OCI-LY7 (cell line): ENCODE measurements at regions not wholly inside any gene's neighbourhood (a gene's known extent, or its start where the extent isn't known, plus 50 kb on each side); places are given as distances from the start of the nearest gene placed in this dataset.

Source experiments
- EZH2phosphoT487 ChIP-seq: fragments of 200-600 bp; sonication (generic); IDR thresholded peaks from 2 replicates; pipeline ENCODE4 v1.6.1; 2018; ENCODE audit warnings: low read depth, borderline replicate concordance, mild to moderate bottlenecking, mixed run types, antibody characterized with exemption, low read length, moderate library complexity, mixed read lengths
- TF ChIP-seq, protein P1 (sequence below): fragments of 200-600 bp; sonication (generic); conservative IDR thresholded peaks from 2 replicates; pipeline ENCODE4 v1.5.1; 2014; ENCODE audit warnings: mild to moderate bottlenecking, antibody characterized with exemption, low read length, moderate library complexity, mixed read lengths

DNA sequence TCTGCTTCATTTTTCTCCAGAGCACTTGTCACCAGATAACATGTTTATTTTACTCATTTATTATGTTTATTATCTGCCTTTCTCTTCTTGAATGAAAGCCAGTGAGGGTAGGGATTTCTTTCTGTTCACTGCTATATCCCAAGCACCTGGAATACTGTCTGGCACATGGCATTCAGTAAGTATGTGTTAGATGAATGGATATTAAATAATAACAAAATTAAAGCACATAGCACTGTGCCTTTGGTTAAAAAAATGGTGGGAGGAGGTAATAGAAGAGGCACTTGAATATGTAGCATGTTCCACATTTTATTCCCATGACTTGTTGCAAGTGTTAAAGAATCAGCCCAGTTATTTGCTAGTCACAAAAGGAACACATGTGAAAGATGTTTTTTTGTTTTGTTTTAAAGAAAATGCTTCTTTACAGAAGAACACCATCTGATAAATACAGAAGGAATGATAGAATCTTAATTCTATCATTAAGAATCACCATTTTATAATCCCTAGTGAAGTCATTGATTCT lies 151.0 kb downstream of the DLEU7 start:
- TF ChIP-seq, protein P1, sequence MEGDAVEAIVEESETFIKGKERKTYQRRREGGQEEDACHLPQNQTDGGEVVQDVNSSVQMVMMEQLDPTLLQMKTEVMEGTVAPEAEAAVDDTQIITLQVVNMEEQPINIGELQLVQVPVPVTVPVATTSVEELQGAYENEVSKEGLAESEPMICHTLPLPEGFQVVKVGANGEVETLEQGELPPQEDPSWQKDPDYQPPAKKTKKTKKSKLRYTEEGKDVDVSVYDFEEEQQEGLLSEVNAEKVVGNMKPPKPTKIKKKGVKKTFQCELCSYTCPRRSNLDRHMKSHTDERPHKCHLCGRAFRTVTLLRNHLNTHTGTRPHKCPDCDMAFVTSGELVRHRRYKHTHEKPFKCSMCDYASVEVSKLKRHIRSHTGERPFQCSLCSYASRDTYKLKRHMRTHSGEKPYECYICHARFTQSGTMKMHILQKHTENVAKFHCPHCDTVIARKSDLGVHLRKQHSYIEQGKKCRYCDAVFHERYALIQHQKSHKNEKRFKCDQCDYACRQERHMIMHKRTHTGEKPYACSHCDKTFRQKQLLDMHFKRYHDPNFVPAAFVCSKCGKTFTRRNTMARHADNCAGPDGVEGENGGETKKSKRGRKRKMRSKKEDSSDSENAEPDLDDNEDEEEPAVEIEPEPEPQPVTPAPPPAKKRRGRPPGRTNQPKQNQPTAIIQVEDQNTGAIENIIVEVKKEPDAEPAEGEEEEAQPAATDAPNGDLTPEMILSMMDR = no peak
- TF ChIP-seq EZH2phosphoT487 = no peak
